HG02763 (cell line): ENCODE measurements at regions not wholly inside any gene's neighbourhood (a gene's known extent, or its start where the extent isn't known, plus 50 kb on each side); places are given as distances from the start of the nearest gene placed in this dataset.

ENCODE experiments used
- ATAC-seq: cut with Tn5 transposase; IDR thresholded peaks from one replicate; pipeline ENCODE4 v1.9.1; 2021; ENCODE audit warnings: mild to moderate bottlenecking, moderate library complexity; ENCODE audit not compliant: unreplicated experiment

DNA sequence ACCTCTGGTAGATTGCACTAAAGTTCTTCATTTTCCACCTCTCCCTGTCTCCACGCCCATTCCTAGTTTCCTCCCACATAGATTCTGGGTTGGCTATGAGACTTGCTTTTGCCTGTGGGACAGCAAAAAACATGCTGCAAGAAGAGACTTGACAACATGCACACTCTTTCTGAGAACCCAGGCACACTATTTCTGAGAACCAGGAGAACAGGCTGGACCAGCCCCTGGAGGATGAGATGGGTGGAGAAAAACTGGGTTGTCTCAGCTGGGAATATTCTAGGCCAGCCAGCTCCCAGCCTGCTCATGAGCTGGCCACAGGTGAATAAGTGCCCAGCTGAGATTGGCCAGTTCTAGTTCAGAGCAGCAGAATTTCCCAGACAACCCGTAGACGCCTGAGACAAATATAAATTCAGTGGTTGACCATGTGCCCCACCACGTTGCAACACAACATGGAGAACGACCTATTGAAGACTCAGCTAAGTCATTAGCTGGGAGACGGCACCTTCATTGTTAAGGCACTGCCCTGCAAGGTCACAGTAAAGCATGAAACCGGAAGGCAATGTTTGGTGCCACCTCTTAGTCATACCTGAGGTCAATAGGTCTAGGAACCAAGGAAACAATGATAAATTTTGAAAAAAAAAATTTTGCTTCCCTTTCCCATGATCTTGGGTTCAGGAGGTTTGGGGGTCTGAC, 92.7 kb upstream of the AKR1E2 start:
- ATAC-seq, result no peak

DNA sequence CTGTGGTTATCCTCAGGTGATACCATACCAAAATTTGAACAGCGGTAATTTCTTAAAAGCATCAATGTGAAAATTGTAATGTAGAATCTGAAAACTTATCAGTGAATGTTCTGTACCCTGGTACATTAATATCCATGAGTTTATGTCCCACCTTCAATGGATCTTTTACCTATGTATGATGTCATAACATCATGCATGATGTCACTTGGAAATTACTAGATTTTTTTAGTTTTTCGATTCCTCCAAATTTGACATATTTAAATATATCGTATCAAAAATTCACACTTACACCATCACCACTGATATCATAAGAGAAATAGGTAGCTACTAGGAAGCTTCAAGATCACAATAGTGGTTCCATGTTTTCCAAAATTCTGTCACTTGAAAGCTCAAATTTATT, 95.0 kb upstream of the AKR1E2 start:
- ATAC-seq, result no peak

DNA sequence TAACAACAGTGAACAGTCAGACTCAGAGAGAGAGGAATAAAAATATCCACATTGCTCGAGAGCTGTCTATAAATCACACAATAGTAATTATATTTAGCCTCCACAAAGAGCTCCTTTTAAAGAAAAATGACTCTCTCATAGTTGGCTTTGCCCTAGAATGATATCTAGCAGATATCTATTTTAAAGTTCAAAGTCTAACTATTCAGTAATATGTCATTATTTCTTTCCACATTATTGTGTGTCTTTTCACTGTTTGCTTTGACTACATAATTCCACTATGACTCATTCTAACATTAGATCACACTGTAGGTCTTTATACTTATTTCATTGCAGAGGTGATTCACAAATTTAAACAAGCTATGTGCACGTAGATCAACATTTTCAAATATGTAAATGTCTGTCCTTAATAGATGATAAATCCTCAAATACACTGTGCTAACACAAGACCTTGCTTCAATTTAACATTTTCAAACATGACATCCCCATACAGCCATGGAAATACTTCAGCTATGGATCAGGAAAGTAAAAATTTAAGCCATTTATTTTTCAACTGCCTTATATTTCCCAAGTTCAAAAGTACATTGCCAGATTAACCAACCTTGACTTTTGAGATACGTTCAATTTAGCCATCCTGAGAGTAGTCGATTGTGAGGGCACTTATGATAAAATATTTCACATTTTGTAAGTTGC, 99.9 kb upstream of the AKR1E2 start:
- no peak for ATAC-seq

DNA sequence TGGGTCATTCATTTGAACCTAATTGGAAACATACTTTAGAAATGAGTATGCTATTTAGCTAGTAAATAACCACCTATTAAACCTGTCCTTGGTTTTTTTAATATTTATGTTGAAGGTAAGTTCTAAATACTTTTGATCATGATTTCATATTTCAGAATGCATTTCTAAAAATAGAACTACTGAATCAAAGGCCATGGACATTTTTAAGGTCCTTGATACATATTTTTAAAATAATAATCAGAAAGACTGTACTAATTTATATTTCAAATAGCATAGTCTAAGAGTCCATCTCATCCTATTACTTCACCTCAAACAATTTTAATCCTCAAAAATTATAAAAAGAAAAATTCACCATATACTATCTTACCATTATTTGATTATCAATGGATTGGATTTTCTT, 102.1 kb upstream of the AKR1E2 start:
- no peak for ATAC-seq

DNA sequence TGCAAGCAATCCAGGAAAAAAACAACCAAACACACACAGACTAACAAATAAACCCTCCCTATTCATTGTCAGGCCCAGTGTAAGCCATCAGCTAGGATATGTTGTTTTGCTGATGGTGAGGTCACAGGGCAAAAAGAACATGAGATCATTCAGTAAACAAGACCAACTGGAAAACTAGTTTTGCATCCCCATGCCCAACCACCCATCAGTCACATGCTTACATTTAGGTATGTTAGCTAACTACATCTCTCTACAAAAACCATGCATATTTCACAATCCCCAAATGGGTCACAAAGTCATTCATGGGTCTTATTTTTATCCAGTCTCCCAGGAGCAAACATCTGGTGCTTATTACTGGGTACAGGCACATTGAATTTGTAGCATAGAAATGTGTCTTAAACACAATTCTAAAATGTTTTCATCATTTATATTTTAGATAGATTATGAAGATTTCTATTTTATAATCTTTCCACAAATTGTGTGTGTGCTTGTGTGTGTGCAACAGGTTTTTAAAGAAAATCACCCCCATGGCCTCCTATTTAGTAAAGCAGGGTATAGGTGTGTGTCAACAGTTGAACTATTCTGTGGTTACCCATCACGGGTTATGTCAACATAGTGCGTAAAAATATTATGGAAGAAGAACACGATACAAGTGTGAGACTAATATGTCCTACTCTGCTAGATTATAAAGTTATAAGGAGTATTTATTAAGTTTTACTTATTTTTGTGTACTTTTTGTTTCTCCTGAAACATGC, 103.8 kb upstream of the AKR1E2 start:
- no peak for ATAC-seq

DNA sequence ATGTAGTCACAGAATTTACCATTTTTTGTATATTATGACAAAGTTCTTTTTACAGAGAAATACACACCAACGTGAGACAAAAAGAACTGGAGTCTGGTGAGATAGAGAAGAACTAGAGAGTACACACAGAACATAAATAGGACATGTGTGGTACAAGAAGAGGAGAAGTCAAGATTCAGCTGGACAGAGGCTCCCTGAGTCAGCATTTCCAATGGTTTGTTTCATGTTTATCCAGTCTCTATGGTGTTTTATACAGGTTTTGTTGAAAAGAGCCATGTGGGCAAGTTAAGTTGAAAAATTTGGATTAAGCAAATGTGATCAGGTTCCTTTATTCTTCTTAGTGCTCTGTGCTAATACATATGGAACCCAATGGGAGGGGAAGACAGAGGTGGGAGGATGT, 105.5 kb upstream of the AKR1E2 start:
- no peak for ATAC-seq

DNA sequence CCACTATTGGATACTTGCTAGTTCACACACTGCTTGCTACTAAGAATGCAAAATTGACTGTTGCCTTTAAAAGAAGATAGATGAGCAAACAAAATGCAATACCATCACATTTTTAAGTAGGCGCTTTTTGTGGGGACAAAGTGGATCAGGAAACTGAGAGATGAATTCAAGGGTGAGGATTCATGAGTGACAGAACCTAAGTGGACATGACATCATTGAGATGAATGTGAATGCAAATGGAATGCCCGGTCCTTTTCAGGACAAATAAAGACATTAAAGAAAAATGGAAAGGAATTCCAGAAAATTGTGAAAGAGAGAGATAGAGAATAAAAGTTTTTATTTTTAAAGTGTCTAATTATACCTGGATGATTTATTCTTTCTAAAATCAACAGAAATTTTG, 106.3 kb upstream of the AKR1E2 start:
- ATAC-seq, result no peak

DNA sequence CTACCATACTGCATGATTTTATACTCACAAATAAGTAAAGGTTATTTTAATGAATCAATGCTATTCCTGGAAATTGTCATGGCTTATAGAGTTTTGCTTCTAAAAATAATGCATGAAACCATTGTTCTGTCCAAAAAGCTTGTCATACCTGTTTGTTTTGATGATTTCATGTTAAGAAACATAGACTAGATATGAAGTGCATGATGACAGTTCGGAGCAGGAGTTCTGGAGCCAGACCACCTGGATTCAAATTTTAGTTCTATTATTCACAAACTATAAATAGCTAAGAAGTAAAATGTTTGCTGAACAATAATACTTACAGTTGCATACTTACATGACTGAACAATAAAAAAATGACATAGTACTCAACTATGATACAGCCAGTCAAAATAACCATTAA, 107.0 kb upstream of the AKR1E2 start:
- ATAC-seq, result no peak

DNA sequence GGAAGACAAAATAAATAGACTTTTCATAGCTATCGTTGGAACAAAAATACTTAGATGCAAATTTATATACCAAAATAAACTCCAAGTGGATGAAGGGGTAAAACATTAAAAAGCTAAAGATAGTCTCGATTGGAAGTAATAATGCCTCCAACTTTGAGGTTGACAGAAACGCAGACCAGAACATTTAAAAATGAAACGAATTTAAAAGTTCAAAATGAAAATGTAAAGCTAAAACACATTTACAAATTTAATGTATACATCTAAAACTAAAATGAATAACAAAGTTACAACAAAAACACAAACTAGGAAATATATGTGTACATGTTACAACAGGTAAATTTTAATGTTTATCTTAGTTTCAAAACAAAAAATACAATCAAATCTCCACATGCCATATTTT, 107.5 kb upstream of the AKR1E2 start:
- no peak for ATAC-seq

DNA sequence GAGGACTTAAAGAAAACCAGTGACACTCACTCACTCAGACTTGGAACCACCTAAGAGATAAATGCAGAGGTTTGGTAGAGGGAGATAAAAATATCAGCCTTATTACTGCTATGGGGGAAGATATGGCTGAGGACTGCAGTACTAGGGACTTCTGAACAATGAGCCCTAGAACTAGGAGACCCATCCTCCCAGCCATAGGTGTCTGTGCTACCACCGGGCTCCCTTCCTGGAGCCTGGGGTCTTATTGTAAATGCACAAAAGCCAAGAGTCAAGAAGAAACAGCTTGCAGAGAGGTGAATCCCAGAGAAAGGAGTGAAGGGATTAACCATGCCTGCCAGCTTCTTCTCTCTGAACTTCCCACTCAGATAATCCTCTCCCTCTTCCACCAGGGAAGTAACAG, 108.3 kb upstream of the AKR1E2 start:
- no peak for ATAC-seq

DNA sequence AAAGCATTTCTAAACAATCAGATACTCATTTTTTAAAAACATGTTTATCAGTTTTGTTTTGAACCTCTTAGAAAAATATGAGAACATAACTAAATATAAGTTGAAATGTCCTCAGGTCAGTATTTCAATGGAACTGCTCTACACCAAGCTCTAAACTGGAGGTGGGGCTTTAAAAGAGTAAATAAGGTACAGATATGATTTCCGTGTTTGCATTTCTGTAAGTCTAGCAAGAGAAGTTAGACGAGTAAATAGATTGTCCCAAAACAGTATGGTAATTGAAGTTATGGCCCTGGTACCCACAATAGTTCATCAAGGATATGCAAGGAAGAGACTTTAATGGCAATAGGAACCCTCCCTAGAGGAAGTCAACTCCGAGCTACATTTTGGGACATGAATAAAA, 115.1 kb upstream of the AKR1E2 start:
- ATAC-seq, result no peak

DNA sequence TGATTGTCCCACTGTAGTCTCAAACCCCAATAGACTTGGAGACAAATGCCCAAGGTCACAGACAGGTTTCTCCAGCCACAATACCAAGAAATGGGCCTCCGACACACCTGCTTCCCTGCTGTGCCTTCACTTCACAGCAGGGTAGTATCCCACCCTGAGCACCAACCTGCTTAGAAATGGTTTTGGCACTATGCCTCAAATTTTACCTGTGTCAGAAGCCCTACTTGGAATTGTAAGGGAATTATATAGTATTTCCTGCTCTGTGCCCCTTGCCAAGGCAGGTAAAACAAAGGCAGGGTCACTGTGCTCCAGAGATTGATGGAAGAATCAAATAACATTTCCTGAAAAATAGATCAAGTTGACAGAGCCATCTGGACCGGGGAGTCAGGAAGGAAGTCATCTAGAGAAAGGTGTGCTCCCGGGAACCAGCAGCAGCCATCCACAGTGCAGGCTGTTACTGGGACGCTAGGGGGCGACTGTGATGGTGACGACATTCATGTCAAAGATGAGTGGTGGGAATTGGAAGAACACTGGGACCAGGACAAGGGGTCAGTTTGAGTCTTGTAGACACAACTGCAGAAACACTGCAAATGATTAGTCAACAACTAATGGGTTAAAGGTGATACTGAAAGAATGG, 117.8 kb upstream of the AKR1E2 start:
- ATAC-seq, result no peak

DNA sequence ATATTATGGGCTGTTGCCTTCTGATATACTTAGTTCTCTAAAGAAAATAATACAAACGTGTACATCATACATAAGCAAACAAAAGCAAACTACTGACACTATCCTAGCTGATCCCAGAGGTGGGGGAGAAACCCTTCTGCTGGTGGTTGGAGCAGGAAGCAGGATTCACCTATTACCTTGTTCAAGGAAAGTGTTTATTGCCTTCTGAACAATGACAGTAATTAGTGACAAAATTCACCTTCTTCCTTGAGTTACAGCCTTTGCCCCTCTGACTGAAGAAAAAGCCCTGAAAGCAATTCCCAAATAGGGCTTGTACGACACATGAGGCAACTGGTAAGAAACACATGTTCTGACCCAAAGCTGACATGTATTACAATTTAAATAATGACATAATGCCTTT, 118.8 kb upstream of the AKR1E2 start:
- no peak for ATAC-seq

DNA sequence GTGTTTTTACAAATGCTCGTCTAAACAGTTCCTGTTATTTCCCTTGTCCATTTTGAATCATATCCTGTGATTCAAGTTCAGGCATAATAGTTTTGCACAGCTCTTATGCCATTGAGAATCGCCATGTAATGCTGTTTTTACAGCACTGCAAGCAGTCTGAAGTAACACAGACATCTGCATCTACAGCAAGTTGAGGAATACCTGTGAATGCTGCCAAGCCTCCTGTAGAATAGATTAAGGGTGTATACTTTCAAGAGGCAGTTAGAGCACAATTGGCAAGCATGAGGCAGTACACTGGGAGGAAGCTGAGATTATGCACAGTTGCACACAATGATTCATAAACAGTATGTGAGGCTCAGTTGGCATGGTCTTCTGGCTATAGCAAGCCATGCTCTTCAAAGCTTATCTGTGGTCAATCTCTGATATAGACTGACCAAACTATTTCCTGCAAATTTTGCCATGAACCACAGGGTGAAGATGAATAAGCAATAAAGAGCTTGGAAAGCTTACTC, 121.9 kb upstream of the AKR1E2 start:
- ATAC-seq, result no peak

DNA sequence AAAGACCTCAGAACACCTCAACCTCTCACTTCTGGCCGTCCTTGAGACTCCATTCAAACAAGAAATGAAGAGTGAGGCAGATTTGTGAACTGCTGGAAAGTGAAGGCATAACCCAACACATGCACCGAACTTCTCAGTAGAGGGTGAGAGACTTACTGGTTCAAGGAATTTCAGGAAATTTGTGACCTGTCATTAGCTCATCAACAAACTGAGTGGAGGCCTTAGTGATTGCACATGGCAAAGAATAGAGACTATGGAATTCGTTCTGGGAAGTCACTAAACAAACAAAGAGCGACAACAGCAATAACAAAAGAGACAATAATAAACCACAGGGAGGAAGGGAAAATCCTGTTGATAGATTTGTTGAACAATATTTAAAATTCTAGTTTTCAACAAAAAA, 125.0 kb upstream of the AKR1E2 start:
- ATAC-seq, result no peak

DNA sequence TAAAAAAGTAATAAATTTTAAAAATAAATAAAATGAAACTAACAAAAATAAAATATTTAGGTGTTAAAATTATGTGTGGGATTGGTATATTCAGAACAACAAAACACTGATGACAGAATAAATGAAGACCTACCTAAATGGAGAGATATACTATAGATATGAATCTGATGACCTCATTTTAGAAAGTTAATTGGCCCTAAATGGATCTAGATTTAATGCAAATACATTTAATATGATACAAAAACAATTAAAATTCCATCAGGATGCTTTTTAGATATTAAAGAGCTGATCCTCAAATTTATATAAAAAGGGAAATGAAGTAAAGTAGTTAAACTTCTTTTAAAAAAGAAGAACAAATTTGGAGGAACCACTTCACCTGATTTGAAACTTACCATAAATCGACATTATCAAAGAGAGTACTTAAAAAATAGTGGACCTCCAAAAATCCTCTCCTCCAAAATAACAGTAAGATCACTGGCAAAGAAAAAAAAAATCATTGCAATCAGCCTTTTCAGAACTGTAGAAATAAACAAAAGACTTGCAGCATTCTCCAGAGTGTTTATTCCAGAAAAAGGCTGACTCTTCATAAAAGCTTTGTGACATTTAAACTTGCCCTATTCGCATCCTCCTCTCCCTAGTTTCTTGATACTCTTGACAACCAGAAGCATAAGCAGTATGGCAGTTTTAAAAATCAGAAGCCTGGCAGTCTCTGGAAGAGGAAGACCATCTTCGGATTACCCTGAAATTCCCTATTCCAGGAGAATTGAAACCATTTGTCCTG, 125.9 kb upstream of the AKR1E2 start:
- ATAC-seq, result no peak

DNA sequence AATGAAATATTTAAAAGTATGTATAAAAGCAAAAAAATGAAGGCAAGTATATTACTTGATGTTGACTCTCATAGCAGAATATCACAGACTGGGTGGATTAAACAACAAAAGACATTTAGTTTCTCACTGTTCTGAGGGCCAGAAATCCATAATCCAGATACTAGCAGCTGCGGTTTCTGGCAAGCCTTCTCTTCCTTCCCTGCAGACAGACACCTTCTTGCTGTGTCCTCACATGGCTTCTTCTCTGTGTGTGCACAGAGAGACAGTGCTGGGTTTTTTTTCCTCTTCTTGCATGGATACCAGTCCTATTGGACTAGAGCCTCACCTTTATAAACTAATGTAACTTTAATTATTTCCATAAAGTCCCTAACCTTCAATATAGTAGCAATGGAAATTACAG, 127.9 kb upstream of the AKR1E2 start:
- no peak for ATAC-seq

DNA sequence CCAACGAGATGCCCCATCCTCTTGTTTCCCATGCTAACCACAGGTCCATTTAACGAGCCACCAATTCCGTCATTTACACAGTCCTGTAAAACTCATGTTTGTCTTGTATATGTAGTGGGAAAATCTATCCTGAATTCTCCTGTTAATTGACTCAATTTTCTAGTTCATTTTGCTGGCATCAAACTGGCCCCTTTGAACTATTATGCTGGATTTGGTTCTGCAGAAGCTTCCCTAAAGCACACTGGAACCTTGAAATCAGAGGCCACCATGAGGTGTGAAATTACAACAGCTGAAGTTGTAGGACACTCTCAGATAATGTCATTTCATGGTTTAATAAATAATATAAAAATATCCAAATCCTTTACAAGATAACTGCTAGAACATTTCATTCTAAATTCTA, 129.8 kb upstream of the AKR1E2 start:
- no peak for ATAC-seq

DNA sequence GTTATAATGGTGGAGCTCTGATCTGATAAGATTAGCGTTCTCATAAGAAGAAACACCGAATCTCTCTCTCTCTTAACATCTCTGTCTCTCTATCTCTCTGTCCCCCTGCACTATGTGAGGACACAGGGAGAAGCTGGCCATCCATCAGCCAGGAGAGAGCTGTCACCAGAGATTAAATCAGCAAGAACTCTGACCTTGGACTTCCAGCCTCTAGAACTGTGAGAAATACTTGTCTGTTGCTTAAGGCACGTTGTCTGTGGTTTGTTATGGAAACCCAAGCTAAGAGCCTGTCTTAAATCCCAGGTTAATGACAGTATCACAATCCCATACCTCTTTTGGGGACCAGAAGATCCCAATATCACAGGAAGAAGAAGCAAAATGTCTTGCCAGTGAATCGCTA, 132.0 kb upstream of the AKR1E2 start:
- ATAC-seq, result no peak

DNA sequence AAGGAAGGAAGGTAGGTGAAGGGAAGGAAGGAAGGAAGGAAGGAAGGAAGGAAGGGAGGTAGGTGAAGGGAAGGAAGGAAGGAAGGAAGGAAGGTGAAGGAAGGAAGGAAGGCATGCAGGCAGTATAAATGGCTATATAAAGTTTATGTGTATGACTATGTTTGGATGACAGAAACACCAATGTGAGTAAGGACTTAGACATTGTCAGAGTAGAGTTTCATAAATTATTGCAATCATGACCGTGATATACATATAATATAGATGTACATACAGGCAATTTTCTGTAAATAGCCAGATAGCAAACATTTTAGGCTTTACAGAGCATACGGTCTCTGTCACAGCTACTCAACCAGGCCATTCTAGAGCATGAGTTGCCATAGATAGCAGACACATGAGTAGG, 133.8 kb upstream of the AKR1E2 start:
- ATAC-seq, result no peak

DNA sequence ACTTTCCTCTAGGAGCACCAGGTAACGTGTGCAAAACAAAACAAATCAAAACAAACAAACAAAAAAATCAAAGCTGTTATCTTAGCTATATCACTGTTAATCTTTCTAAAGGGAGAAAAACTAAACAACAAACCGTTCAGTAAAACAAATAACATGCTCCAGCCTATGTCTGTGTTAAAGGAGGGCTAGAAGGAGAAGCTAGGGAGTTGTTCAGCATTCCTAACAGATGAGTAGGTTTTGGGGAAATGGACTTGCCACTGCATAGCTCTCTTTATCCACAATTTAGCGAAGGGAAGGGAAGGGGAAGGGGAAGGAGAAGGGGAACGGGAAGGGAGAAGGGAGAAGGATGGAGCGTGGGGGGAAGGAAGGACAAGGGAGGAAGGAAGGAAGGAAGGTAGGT, 134.2 kb upstream of the AKR1E2 start:
- no peak for ATAC-seq
